ENCODE measurements at regions not wholly inside any gene's neighbourhood (a gene's known extent, or its start where the extent isn't known, plus 50 kb on each side); places are given as distances from the start of the nearest gene placed in this dataset.

DNA sequence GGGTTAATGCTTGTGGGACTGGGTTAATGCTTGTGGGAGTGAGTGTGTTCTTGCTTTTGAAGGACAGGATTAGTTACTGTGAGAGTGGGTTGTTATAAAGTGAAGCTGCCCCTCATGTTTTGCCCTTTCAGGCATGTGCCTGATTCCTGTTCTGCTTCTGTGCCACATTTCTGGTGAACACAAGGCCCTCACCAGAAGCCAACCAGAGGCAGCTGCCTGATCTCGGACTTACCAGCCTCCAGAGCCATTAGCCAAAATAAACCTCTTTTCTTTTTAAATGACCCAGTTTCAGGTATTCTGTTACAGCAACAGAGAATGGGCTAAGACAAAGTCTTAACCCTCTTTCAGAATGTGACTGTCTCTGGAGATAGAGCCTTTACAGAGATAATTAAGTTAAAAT, 113.3 kb upstream of the TMTC4 start:
- TF ChIP-seq CTCF (IDR thresholded peaks at IDR 0.05) = no peak
- no peak for TF ChIP-seq POLR2A (IDR thresholded peaks at IDR 0.05)
- TF ChIP-seq EP300 (IDR thresholded peaks at IDR 0.05) = no peak
